ENCODE measurements at regions not wholly inside any gene's neighbourhood (a gene's known extent, or its start where the extent isn't known, plus 50 kb on each side); places are given as distances from the start of the nearest gene placed in this dataset.

DNA sequence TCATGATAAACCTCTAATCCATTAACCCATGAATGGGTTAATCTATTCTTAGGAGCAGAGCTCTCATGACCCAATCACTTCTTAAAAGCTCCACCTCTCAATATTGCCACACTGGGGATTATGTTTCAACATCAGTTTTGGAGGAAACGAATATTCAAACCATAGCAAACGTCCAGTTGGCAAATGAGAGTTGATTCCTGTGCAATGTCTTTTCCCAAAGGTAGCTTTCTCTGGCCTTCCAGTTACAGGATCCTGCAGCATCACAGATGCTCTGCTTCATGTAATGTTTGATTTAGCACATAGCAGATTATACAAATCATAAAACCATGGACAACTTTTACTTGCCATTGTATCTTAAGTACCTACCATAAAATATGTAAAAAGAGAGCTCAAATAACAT is 481.0 kb downstream of the TNS1 start:
- no peak overlapping the region for H3K4me3 ChIP-seq (ENCODE audit: low read depth, low read length)
- TF ChIP-seq, protein P1, sequence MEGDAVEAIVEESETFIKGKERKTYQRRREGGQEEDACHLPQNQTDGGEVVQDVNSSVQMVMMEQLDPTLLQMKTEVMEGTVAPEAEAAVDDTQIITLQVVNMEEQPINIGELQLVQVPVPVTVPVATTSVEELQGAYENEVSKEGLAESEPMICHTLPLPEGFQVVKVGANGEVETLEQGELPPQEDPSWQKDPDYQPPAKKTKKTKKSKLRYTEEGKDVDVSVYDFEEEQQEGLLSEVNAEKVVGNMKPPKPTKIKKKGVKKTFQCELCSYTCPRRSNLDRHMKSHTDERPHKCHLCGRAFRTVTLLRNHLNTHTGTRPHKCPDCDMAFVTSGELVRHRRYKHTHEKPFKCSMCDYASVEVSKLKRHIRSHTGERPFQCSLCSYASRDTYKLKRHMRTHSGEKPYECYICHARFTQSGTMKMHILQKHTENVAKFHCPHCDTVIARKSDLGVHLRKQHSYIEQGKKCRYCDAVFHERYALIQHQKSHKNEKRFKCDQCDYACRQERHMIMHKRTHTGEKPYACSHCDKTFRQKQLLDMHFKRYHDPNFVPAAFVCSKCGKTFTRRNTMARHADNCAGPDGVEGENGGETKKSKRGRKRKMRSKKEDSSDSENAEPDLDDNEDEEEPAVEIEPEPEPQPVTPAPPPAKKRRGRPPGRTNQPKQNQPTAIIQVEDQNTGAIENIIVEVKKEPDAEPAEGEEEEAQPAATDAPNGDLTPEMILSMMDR (IDR thresholded peaks at IDR 0.05; ENCODE audit: low read depth, low read length): no peak

DNA sequence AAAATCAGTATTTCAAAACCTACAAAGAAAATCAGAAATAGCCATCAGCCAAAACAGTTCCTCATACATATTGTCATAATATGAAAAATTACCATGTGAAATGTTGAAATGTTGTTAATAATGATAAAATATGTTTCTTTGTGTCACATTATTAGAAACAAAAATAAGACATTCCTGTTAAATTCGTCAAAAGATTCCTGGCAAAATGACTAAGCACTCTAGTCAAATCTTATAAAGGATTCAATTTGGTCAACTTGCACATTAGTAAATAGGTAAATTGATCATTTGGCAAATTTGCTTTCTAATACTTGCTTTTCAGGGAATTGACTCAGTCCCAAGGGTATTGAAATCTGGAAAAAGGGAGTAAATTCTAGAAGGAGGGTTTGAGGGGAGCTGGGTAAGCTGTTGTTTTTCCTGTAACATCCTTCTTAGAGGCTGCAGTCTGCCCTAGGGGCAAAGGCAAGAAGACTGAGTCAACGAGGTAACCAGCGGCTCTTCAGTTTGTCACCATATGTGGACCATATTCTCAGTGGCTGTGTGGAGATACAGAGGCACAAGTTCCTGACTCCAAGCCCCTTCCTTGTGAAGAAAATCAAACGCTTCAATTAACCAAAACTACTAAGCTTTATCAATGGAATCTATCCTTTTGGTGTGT is 482.3 kb downstream of the TNS1 start:
- TF ChIP-seq, protein P1 (IDR thresholded peaks at IDR 0.05; ENCODE audit: low read depth, low read length): no peak
- no peak overlapping the region for H3K4me3 ChIP-seq (ENCODE audit: low read depth, low read length)

DNA sequence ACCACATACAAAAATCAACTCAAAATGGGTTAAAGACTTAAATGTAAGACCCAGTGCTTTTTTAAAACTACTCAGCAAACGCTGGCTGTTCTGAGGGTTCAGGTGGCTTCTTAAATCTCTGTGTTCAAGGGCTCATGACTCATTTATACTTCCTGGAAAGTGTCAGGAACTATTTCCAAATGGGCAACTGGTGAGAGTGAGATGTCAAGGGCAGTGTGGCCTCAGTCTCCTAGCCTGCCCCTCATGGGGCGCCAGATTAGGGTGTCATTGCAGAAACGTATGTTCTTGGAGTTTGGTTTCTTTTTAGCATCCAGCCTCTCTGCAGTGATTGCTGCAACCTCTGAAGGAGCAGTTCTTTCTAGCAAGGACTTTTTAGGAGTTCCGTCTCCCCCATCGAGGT is 485.4 kb downstream of the TNS1 start:
- TF ChIP-seq, protein P1 (IDR thresholded peaks at IDR 0.05; ENCODE audit: low read depth, low read length): no peak

DNA sequence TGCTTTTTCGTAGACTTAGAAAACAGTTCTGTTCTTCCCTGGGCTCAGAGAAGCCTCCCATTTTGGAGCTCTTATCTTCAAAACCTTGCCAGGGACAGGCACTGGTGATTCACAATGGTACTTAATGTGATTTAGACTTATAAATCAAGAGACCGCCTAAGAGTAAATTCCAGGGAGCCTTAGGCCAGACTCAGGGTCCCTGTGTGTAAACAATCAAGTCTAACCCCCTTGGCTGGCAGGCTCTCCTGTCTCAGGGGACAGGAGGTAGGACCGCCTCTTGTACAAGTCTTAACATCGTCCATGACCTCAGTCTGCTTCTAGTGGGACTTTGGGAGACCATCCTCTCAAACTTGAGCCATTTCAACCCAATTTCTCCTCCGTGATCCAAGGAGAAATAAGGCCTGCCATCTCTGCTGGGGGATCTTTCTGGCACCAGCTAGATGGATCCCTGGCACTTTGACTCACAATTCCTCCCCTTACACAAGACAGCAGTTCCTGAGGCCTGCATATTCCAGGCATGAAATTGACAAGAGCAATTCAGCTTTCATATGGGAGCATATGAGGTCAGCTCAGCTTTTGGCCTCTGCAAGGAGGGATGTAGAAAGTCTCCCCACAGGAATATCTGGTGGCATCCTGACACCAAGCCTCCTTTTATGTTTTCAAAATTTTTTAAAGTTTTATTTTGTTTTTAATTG is 487.0 kb downstream of the TNS1 start:
- no peak overlapping the region for H3K4me3 ChIP-seq (ENCODE audit: low read depth, low read length)
- TF ChIP-seq, protein P1 (IDR thresholded peaks at IDR 0.05; ENCODE audit: low read depth, low read length): no peak

More for the DNA sequence above, 485.4 kb downstream of the TNS1 start:
- H3K4me3 ChIP-seq (ENCODE audit: low read depth, low read length): no peak overlapping the region

- TF ChIP-seq, protein P1 (IDR thresholded peaks at IDR 0.05; ENCODE audit: low read depth, low read length): no peak
- H3K4me3 ChIP-seq (ENCODE audit: low read depth, low read length): no peak overlapping the region
Observed at GRCh38 chr2:217513258-217513657, 489.5 kb downstream of the TNS1 start.

- no peak overlapping the region for H3K4me3 ChIP-seq (ENCODE audit: low read depth, low read length)
- TF ChIP-seq, protein P1 (IDR thresholded peaks at IDR 0.05; ENCODE audit: low read depth, low read length): no peak
Observed at GRCh38 chr2:217512728-217513127, 490.1 kb downstream of the TNS1 start.

GRCh38 chr2:217512259-217512658 is 490.5 kb downstream of the TNS1 start:
- TF ChIP-seq, protein P1 (IDR thresholded peaks at IDR 0.05; ENCODE audit: low read depth, low read length): no peak
- no peak overlapping the region for H3K4me3 ChIP-seq (ENCODE audit: low read depth, low read length)

All from WI38 (cell line).